ENCODE measurements at regions not wholly inside any gene's neighbourhood (a gene's known extent, or its start where the extent isn't known, plus 50 kb on each side); places are given as distances from the start of the nearest gene placed in this dataset.

DNA sequence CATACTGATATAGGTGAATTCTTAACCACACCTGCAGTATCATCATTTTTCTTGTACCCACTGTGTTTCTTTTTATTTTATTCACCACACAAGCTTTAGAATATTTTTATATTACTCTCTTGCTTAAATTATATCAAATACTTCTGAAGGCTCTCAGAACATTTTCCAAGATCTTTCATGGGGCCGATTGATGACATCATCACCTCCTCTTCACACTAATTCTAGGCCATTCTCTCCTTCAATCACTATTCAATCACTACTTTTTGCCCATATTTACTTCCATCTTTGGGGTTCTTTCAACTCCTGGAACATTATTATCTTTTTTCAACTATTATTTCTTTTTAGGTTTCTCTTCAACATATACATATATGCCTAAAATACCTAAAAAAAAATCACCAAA, 1438.8 kb upstream of the ALCAM start:
- no peak for TF ChIP-seq POLR2A (IDR thresholded peaks at IDR 0.05; ENCODE audit: low read length)
- TF ChIP-seq, protein P1, sequence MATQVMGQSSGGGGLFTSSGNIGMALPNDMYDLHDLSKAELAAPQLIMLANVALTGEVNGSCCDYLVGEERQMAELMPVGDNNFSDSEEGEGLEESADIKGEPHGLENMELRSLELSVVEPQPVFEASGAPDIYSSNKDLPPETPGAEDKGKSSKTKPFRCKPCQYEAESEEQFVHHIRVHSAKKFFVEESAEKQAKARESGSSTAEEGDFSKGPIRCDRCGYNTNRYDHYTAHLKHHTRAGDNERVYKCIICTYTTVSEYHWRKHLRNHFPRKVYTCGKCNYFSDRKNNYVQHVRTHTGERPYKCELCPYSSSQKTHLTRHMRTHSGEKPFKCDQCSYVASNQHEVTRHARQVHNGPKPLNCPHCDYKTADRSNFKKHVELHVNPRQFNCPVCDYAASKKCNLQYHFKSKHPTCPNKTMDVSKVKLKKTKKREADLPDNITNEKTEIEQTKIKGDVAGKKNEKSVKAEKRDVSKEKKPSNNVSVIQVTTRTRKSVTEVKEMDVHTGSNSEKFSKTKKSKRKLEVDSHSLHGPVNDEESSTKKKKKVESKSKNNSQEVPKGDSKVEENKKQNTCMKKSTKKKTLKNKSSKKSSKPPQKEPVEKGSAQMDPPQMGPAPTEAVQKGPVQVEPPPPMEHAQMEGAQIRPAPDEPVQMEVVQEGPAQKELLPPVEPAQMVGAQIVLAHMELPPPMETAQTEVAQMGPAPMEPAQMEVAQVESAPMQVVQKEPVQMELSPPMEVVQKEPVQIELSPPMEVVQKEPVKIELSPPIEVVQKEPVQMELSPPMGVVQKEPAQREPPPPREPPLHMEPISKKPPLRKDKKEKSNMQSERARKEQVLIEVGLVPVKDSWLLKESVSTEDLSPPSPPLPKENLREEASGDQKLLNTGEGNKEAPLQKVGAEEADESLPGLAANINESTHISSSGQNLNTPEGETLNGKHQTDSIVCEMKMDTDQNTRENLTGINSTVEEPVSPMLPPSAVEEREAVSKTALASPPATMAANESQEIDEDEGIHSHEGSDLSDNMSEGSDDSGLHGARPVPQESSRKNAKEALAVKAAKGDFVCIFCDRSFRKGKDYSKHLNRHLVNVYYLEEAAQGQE (IDR thresholded peaks at IDR 0.05), result no peak
- TF ChIP-seq, protein P2, sequence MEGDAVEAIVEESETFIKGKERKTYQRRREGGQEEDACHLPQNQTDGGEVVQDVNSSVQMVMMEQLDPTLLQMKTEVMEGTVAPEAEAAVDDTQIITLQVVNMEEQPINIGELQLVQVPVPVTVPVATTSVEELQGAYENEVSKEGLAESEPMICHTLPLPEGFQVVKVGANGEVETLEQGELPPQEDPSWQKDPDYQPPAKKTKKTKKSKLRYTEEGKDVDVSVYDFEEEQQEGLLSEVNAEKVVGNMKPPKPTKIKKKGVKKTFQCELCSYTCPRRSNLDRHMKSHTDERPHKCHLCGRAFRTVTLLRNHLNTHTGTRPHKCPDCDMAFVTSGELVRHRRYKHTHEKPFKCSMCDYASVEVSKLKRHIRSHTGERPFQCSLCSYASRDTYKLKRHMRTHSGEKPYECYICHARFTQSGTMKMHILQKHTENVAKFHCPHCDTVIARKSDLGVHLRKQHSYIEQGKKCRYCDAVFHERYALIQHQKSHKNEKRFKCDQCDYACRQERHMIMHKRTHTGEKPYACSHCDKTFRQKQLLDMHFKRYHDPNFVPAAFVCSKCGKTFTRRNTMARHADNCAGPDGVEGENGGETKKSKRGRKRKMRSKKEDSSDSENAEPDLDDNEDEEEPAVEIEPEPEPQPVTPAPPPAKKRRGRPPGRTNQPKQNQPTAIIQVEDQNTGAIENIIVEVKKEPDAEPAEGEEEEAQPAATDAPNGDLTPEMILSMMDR (IDR thresholded peaks at IDR 0.05), result no peak
- TF ChIP-seq EP300 (IDR thresholded peaks at IDR 0.05), result no peak
- no peak for TF ChIP-seq HOXA7 (CRISPR knock-in tag; IDR thresholded peaks at IDR 0.05)
- no peak for TF ChIP-seq NPAS2 (CRISPR knock-in tag; IDR thresholded peaks at IDR 0.05; ENCODE audit: borderline replicate concordance)

Data from A549 (cell line).